OCI-LY7 (cell line): ENCODE measurements at regions not wholly inside any gene's neighbourhood (a gene's known extent, or its start where the extent isn't known, plus 50 kb on each side); places are given as distances from the start of the nearest gene placed in this dataset.

Experiments used
- BruUV-seq: library from RNA; stranded (reverse); fragments of 400-500 nt; replicated peaks from 2 replicates; lab custom pipeline; 2021; lab: Mats Ljungman, UMichigan
- CTCF ChIA-PET: fragments of 300-600 bp; sonication (Branson Sonifier 250); formaldehyde crosslinking; loops from one replicate; lab custom pipeline; 2022; ENCODE audit warnings: antibody characterized with exemption; ENCODE audit not compliant: unreplicated experiment; lab: Charles Lee
- POLR2A ChIA-PET: fragments of 300-600 bp; sonication (Branson Sonifier 250); formaldehyde crosslinking; loops from one replicate; lab custom pipeline; 2022; ENCODE audit warnings: antibody characterized with exemption; lab: Charles Lee
- DNase-seq: peaks from one replicate; pipeline ENCODE4 v3.0.0-alpha.2; 2015; ENCODE audit warnings: low spot score
- H2AFZ ChIP-seq: fragments of 200-600 bp; sonication (generic), shearing (Covaris generic); 2 replicates; pipeline ENCODE4 v1.6.1; 2014; ENCODE audit warnings: mild to moderate bottlenecking, antibody characterized with exemption, low read length, moderate library complexity
- H3K27ac ChIP-seq: fragments of 200-600 bp; sonication (generic); 2 replicates; pipeline ENCODE4 v1.5.1; 2014; ENCODE audit warnings: mixed run types, low read depth, mild to moderate bottlenecking, moderate library complexity, low read length, inconsistent platforms; ENCODE audit not compliant: poor library complexity, severe bottlenecking
- H3K36me3 ChIP-seq: fragments of 200-600 bp; sonication (generic); 2 replicates; pipeline ENCODE4 v1.6.1; 2014; ENCODE audit warnings: mild to moderate bottlenecking, antibody characterized with exemption, low read length, moderate library complexity, mixed read lengths; ENCODE audit not compliant: insufficient read depth
- H3K4me1 ChIP-seq: fragments of 200-600 bp; sonication (generic); 2 replicates; pipeline ENCODE4 v1.5.1; 2014; ENCODE audit warnings: mild to moderate bottlenecking, low read length; ENCODE audit not compliant: insufficient read depth, poor library complexity, severe bottlenecking
- H3K4me2 ChIP-seq: fragments of 200-600 bp; sonication (generic); 2 replicates; pipeline ENCODE4 v1.6.1; 2014; ENCODE audit warnings: mild to moderate bottlenecking, low read length
- H3K4me3 ChIP-seq: fragments of 200-600 bp; sonication (generic); 2 replicates; pipeline ENCODE4 v1.5.1; 2014; ENCODE audit warnings: mild to moderate bottlenecking, low read depth, low read length; ENCODE audit not compliant: poor library complexity, severe bottlenecking
- H3K79me2 ChIP-seq: fragments of 200-600 bp; sonication (generic); 2 replicates; pipeline ENCODE4 v1.6.1; 2016; ENCODE audit warnings: low read depth, mild to moderate bottlenecking, low read length, moderate library complexity, mixed read lengths; ENCODE audit not compliant: insufficient read depth
- H3K9me2 ChIP-seq: fragments of 200-600 bp; sonication (generic); 2 replicates; pipeline ENCODE4 v1.6.1; 2016; ENCODE audit warnings: mild to moderate bottlenecking, low read length, mixed read lengths; ENCODE audit not compliant: insufficient read depth
- H3K9me3 ChIP-seq: fragments of 200-600 bp; sonication (generic); 2 replicates; pipeline ENCODE4 v1.6.1; 2014; ENCODE audit warnings: mild to moderate bottlenecking, mixed run types, low read length, mixed read lengths
- H4K20me1 ChIP-seq: fragments of 200-600 bp; sonication (generic); 2 replicates; pipeline ENCODE4 v1.6.1; 2014; ENCODE audit warnings: mild to moderate bottlenecking, antibody characterized with exemption, low read length, moderate library complexity, mixed read lengths; ENCODE audit not compliant: insufficient read depth
- EZH2phosphoT487 ChIP-seq: fragments of 200-600 bp; sonication (generic); IDR thresholded peaks from 2 replicates; pipeline ENCODE4 v1.6.1; 2018; ENCODE audit warnings: low read depth, borderline replicate concordance, mild to moderate bottlenecking, mixed run types, antibody characterized with exemption, low read length, moderate library complexity, mixed read lengths
- intact Hi-C: fragments of 100-400 bp; cut with micrococcal nuclease; formaldehyde crosslinking; loops from one replicate; pipeline ENCODE4 v1.10.0; 2022; ENCODE audit not compliant: unreplicated experiment
- TF ChIP-seq, protein P1 (sequence below): fragments of 200-600 bp; sonication (generic); conservative IDR thresholded peaks from 2 replicates; pipeline ENCODE4 v1.5.1; 2014; ENCODE audit warnings: mild to moderate bottlenecking, antibody characterized with exemption, low read length, moderate library complexity, mixed read lengths

- Histone ChIP-seq H3K27ac (no peak overlapping the region), H3K4me3 (no peak overlapping the region), H3K4me1 (no peaks in the 10 kb centered on the region), H2AFZ (no peak overlapping the region), H4K20me1 (no peaks in the 10 kb centered on the region), H3K4me2 (no peak overlapping the region), H3K36me3 (no peaks in the 10 kb centered on the region), H3K9me2 (no peaks in the 10 kb centered on the region), H3K9me3 (no peaks in the 10 kb centered on the region), H3K79me2 (no peaks in the 10 kb centered on the region)
- ChIA-PET POLR2A (no interaction called here), CTCF (no interaction called here)
- TF ChIP-seq EZH2phosphoT487, result no peak
- TF ChIP-seq, protein P1, sequence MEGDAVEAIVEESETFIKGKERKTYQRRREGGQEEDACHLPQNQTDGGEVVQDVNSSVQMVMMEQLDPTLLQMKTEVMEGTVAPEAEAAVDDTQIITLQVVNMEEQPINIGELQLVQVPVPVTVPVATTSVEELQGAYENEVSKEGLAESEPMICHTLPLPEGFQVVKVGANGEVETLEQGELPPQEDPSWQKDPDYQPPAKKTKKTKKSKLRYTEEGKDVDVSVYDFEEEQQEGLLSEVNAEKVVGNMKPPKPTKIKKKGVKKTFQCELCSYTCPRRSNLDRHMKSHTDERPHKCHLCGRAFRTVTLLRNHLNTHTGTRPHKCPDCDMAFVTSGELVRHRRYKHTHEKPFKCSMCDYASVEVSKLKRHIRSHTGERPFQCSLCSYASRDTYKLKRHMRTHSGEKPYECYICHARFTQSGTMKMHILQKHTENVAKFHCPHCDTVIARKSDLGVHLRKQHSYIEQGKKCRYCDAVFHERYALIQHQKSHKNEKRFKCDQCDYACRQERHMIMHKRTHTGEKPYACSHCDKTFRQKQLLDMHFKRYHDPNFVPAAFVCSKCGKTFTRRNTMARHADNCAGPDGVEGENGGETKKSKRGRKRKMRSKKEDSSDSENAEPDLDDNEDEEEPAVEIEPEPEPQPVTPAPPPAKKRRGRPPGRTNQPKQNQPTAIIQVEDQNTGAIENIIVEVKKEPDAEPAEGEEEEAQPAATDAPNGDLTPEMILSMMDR, result no peak
- DNase-seq, result peak; percentile 7
- intact Hi-C loops, result no loop called here
- BruUV-seq, result no TSS peak
Observed at GRCh38 chr17:34797720-34798119, 163.5 kb downstream of the CCT6B start.

- intact Hi-C loops, result no loop called here
- TF ChIP-seq EZH2phosphoT487, result no peak
- TF ChIP-seq, protein P1, result no peak
Observed at GRCh38 chr17:34793231-34793908, 167.9 kb downstream of the CCT6B start.

GRCh38 chr17:34788696-34789095 lies 172.6 kb downstream of the CCT6B start:
- ChIA-PET CTCF (no interaction called here), POLR2A (no interaction called here)
- Histone ChIP-seq H3K36me3 (no peaks in the 10 kb centered on the region), H3K4me2 (no peak overlapping the region), H3K27ac (no peak overlapping the region), H3K4me1 (no peaks in the 10 kb centered on the region), H2AFZ (no peak overlapping the region), H4K20me1 (no peaks in the 10 kb centered on the region), H3K9me3 (no peaks in the 10 kb centered on the region), H3K9me2 (no peaks in the 10 kb centered on the region), H3K79me2 (no peaks in the 10 kb centered on the region), H3K4me3 (no peak overlapping the region)
- intact Hi-C loops, result no loop called here
- no TSS peak for BruUV-seq
- DNase-seq, result no peak
- TF ChIP-seq, protein P1, result no peak
- no peak for TF ChIP-seq EZH2phosphoT487

More at GRCh38 chr17:34793231-34793908, 167.9 kb downstream of the CCT6B start:
- no peak for DNase-seq
- H3K36me3 ChIP-seq, result no peaks in the 10 kb centered on the region
- ChIA-PET CTCF (no interaction called here), POLR2A (no interaction called here)
- no peaks in the 10 kb centered on the region for H3K79me2 ChIP-seq
- no TSS peak for BruUV-seq
- H3K4me2 ChIP-seq, result no peak overlapping the region
- H3K9me2 ChIP-seq, result no peaks in the 10 kb centered on the region
- H3K9me3 ChIP-seq, result no peaks in the 10 kb centered on the region
- H3K27ac ChIP-seq, result no peak overlapping the region
- H3K4me3 ChIP-seq, result no peak overlapping the region
- no peaks in the 10 kb centered on the region for H3K4me1 ChIP-seq
- no peak overlapping the region for H2AFZ ChIP-seq
- H4K20me1 ChIP-seq, result no peaks in the 10 kb centered on the region
